Endothelial cell of umbilical vein (primary cell): ENCODE measurements at regions not wholly inside any gene's neighbourhood (a gene's known extent, or its start where the extent isn't known, plus 50 kb on each side); places are given as distances from the start of the nearest gene placed in this dataset.

Source experiments
- BruUV-seq: library from RNA; stranded (reverse); fragments of 400-500 nt; replicated peaks from 2 replicates; lab custom pipeline; 2021; lab: Mats Ljungman, UMichigan
- CTCF ChIA-PET: fragments of 300-600, 350-600 bp; sonication (Branson Sonifier 250); formaldehyde crosslinking; loops from one replicate; lab custom pipeline; 2021; ENCODE audit warnings: antibody characterized with exemption, inconsistent platforms; lab: Charles Lee
- POLR2A ChIA-PET: fragments of 300-600, 350-600 bp; sonication (Branson Sonifier 250); formaldehyde crosslinking; loops from one replicate; lab custom pipeline; 2021; ENCODE audit warnings: antibody characterized with exemption, inconsistent platforms; lab: Charles Lee
- DNase-seq: peaks from one replicate; pipeline ENCODE4 v3.0.0-alpha.2; 2011; ENCODE audit warnings: low read depth, low spot score
- FAIRE-seq: peaks from 2 replicates; lab custom pipeline; 2011; peaks lifted over from hg19 to GRCh38; lab: Jason Lieb, UNC
- H2AFZ ChIP-seq: 2 replicates; pipeline ENCODE4 v1.6.0; 2012; ENCODE audit warnings: low read depth, low read length, control low read depth, inconsistent platforms
- H3K27ac ChIP-seq: 2 replicates; pipeline ENCODE4 v1.5.1; 2011; ENCODE audit warnings: low read depth, mild to moderate bottlenecking, control low read depth, low read length, moderate library complexity; ENCODE audit not compliant: insufficient read depth
- H3K27me3 ChIP-seq, 2 experiments: 2 replicates each; pipeline versions ENCODE4 v1.6.0 to v1.6.1; 2011; ENCODE audit warnings: low read length in 2 of 2, mixed read lengths in 1 of 2; ENCODE audit not compliant: control insufficient read depth in 2 of 2, insufficient read depth in 2 of 2
- H3K36me3 ChIP-seq, 2 experiments: 2 replicates in 1 of 2; 3 replicates in 1 of 2; pipeline ENCODE4 v1.5.1; 2011; ENCODE audit warnings: low read length in 2 of 2, mild to moderate bottlenecking in 1 of 2, moderate library complexity in 1 of 2; ENCODE audit not compliant: control insufficient read depth in 2 of 2, insufficient read depth in 2 of 2; ENCODE audit errors: extremely low read depth in 1 of 2
- H3K4me1 ChIP-seq: 3 replicates; pipeline ENCODE4 v1.5.1; 2011; ENCODE audit warnings: mild to moderate bottlenecking, low read length; ENCODE audit not compliant: control insufficient read depth, insufficient read depth; ENCODE audit errors: extremely low read depth
- H3K4me2 ChIP-seq: 2 replicates; pipeline ENCODE4 v1.6.1; 2011; ENCODE audit warnings: low read length, control low read depth, mixed read lengths; ENCODE audit not compliant: insufficient read depth
- H3K4me3 ChIP-seq, 3 experiments: fragments of 200-600 bp in 1 of 3; sonication (generic), shearing (Covaris generic) in 1 of 3; replicated peaks in 1 of 3; 2 replicates each; pipeline ENCODE4 v1.5.1; 2011 to 2016; ENCODE audit warnings: control low read depth in 3 of 3, low read length in 3 of 3, mild to moderate bottlenecking in 2 of 3, inconsistent platforms in 1 of 3, low read depth in 1 of 3, moderate library complexity in 1 of 3; ENCODE audit not compliant: insufficient read depth in 1 of 3
- H3K79me2 ChIP-seq: 2 replicates; pipeline ENCODE4 v1.6.0; 2012; ENCODE audit warnings: low read length, inconsistent platforms; ENCODE audit not compliant: control insufficient read depth, insufficient read depth
- H3K9ac ChIP-seq: replicated peaks from 2 replicates; pipeline ENCODE3; 2011; ENCODE audit warnings: low read length, control low read depth; ENCODE audit not compliant: insufficient read depth; ENCODE audit errors: extremely low read depth
- H3K9me1 ChIP-seq: replicated peaks from 3 replicates; pipeline ENCODE4 v1.6.0; 2011; ENCODE audit warnings: mild to moderate bottlenecking, low read length; ENCODE audit not compliant: control insufficient read depth, insufficient read depth; ENCODE audit errors: extremely low read depth
- H3K9me3 ChIP-seq: replicated peaks from 2 replicates; pipeline ENCODE4 v1.5.1; 2012; ENCODE audit warnings: low read length, inconsistent platforms; ENCODE audit not compliant: control insufficient read depth, insufficient read depth
- H4K20me1 ChIP-seq: replicated peaks from 2 replicates; pipeline ENCODE3; 2011; ENCODE audit warnings: mild to moderate bottlenecking, low read length; ENCODE audit not compliant: control insufficient read depth, insufficient read depth; ENCODE audit errors: extremely low read depth
- EZH2 ChIP-seq: IDR thresholded peaks from 2 replicates; pipeline ENCODE4 v1.6.1; 2012; ENCODE audit warnings: borderline replicate concordance, low read depth, mild to moderate bottlenecking, moderate library complexity, low read length, inconsistent platforms; ENCODE audit not compliant: severe bottlenecking
- FOS ChIP-seq: IDR thresholded peaks from 2 replicates; pipeline ENCODE4 v1.6.1; 2011; ENCODE audit warnings: mild to moderate bottlenecking, low read length, moderate library complexity, borderline replicate concordance; ENCODE audit not compliant: insufficient read depth
- GATA2 ChIP-seq: IDR thresholded peaks from 2 replicates; pipeline ENCODE4 v1.7.0; 2011; ENCODE audit warnings: low read depth, mild to moderate bottlenecking, moderate library complexity, mixed read lengths, low read length; ENCODE audit not compliant: insufficient read length, insufficient read depth
- JUN ChIP-seq: IDR thresholded peaks from 2 replicates; pipeline ENCODE4 v1.6.1; 2011; ENCODE audit warnings: borderline replicate concordance, low read depth; ENCODE audit not compliant: insufficient read length, insufficient read depth
- MYC ChIP-seq: IDR thresholded peaks from one replicate; pipeline ENCODE4 v1.6.1; 2011; ENCODE audit warnings: mild to moderate bottlenecking, low read depth, low read length
- POLR2A ChIP-seq: IDR thresholded peaks from 2 replicates; pipeline ENCODE4 v1.6.1; 2012; ENCODE audit warnings: low read depth, mild to moderate bottlenecking, control low read depth, low read length
- POLR2AphosphoS5 ChIP-seq: IDR thresholded peaks from 2 replicates; pipeline ENCODE4 v1.6.1; 2012; ENCODE audit warnings: low read depth, mild to moderate bottlenecking, control low read depth, low read length, moderate library complexity; ENCODE audit not compliant: insufficient read depth
- dilution Hi-C: fragments of 300-500 bp; cut with MboI; formaldehyde crosslinking; loops from one replicate; pipeline ENCODE4 v1.15.0; 2019; ENCODE audit warnings: low sequenced_read_pairs; ENCODE audit not compliant: extremely low pct_ligation_motif_present
- intact Hi-C: fragments of 100-400 bp; cut with micrococcal nuclease; formaldehyde crosslinking; loops from one replicate; pipeline ENCODE4 v1.10.0; 2022
- TF ChIP-seq, protein P1 (sequence below): IDR thresholded peaks from 2 replicates; pipeline ENCODE4 v1.6.1; 2011; ENCODE audit not compliant: insufficient read depth, insufficient read length
- TF ChIP-seq, protein P2 (sequence below), 2 donors: IDR thresholded peaks; 1 replicate in 1 of 2; 2 replicates in 1 of 2; pipeline ENCODE4 v1.5.1; 2011; ENCODE audit warnings: low read length in 2 of 2, mild to moderate bottlenecking in 2 of 2, moderate library complexity in 2 of 2, control low read depth in 1 of 2, inconsistent platforms in 1 of 2, low read depth in 1 of 2; ENCODE audit not compliant: insufficient read depth in 1 of 2; ENCODE audit errors: extremely low read depth in 1 of 2

DNA sequence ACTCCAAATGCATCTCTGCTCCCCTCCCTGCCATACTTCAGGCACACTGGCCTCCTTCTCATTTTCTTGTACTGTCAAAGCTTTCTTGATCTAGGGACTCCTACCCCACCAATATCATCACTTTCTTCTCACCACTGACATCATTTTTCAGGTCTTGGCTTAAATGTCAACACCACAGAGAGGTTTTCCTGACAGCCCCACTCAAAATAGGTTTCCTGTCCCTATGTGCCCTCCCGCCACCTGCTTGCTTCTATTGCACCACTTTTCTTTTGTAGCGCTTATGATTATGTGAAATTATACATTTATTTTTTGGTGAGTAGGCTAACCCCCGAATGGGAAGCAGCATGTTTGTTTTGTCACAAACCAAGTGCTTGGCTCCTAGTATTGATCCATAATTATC, 164.6 kb downstream of the NDFIP2 start:
- Histone ChIP-seq H3K9ac (no peak overlapping the region), H3K79me2 (no peaks in the 10 kb centered on the region), H4K20me1 (no peaks in the 10 kb centered on the region), H3K4me3 (no peak overlapping the region), H2AFZ (no peak overlapping the region), H3K4me2 (no peak overlapping the region), H3K27me3 (no peaks in the 10 kb centered on the region), H3K4me1 (peaks cover 10% of the 10 kb centered on the region), H3K9me1 (no peaks in the 10 kb centered on the region), H3K27ac (no peak overlapping the region), H3K9me3 (no peaks in the 10 kb centered on the region), H3K36me3 (no peaks in the 10 kb centered on the region)
- BruUV-seq = no TSS peak
- FAIRE-seq = no peak
- intact Hi-C loops (no loop called here), dilution Hi-C loops (no loop called here)
- ChIA-PET CTCF (interaction anchor here (0.7 to 1.1 kb wide), 3 partner anchors 9 to 29 kb away, joined by 3 read pairs; no protein-coding TSS in a partner anchor), POLR2A (no interaction called here)
- TF ChIP-seq, protein P1, sequence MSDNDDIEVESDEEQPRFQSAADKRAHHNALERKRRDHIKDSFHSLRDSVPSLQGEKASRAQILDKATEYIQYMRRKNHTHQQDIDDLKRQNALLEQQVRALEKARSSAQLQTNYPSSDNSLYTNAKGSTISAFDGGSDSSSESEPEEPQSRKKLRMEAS = no peak
- TF ChIP-seq POLR2AphosphoS5 (no peak), FOS (no peak), EZH2 (no peak), POLR2A (no peak), JUN (no peak), MYC (no peak), GATA2 (no peak)
- TF ChIP-seq, protein P2, sequence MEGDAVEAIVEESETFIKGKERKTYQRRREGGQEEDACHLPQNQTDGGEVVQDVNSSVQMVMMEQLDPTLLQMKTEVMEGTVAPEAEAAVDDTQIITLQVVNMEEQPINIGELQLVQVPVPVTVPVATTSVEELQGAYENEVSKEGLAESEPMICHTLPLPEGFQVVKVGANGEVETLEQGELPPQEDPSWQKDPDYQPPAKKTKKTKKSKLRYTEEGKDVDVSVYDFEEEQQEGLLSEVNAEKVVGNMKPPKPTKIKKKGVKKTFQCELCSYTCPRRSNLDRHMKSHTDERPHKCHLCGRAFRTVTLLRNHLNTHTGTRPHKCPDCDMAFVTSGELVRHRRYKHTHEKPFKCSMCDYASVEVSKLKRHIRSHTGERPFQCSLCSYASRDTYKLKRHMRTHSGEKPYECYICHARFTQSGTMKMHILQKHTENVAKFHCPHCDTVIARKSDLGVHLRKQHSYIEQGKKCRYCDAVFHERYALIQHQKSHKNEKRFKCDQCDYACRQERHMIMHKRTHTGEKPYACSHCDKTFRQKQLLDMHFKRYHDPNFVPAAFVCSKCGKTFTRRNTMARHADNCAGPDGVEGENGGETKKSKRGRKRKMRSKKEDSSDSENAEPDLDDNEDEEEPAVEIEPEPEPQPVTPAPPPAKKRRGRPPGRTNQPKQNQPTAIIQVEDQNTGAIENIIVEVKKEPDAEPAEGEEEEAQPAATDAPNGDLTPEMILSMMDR (IDR thresholded peaks at IDR 0.05; ENCODE audit: extremely low read depth in 1 of 2, insufficient read depth in 1 of 2, low read depth in 1 of 2, low read length in 2 of 2) = no peak
- no peak for DNase-seq
